BLaER1 treated with 17β-estradiol and CSF1 and Interleukin-3, amounts not matched to agents 10 nM and 100 nM (cell line): ENCODE measurements at regions not wholly inside any gene's neighbourhood (a gene's known extent, or its start where the extent isn't known, plus 50 kb on each side); places are given as distances from the start of the nearest gene placed in this dataset.
"Not testable (repeated sequence)": the region's sequence is repeated elsewhere in the genome, so short reads cannot be mapped to it uniquely, and the experiment has no call there.

Experiments
- H3K27ac ChIP-seq, 11 experiments: shearing (Covaris generic); formaldehyde crosslinking; 2 replicates each; pipeline ENCODE4 v1.8.1; 2022
- H3K27me3 ChIP-seq, 11 experiments: shearing (Covaris generic); formaldehyde crosslinking; 2 replicates each; pipeline ENCODE4 v1.8.1; 2022
- H3K36me3 ChIP-seq, 11 experiments: shearing (Covaris generic); formaldehyde crosslinking; 2 replicates each; pipeline ENCODE4 v1.8.1; 2022
- H3K4me1 ChIP-seq, 10 experiments: shearing (Covaris generic); formaldehyde crosslinking; 2 replicates each; pipeline ENCODE4 v1.8.1; 2022
- H3K4me2 ChIP-seq, 11 experiments: shearing (Covaris generic); formaldehyde crosslinking; 2 replicates each; pipeline ENCODE4 v1.8.1; 2022
- H3K4me3 ChIP-seq, 10 experiments: shearing (Covaris generic); formaldehyde crosslinking; 2 replicates each; pipeline ENCODE4 v1.8.1; 2022
- H3K9ac ChIP-seq, 11 experiments: shearing (Covaris generic); formaldehyde crosslinking; 2 replicates each; pipeline ENCODE4 v1.8.1; 2022
- H3K9me3 ChIP-seq, 11 experiments: shearing (Covaris generic); formaldehyde crosslinking; replicated peaks in 1 of 11; 2 replicates each; pipeline ENCODE4 v1.8.1; 2022
- H4K20me1 ChIP-seq, 11 experiments: shearing (Covaris generic); formaldehyde crosslinking; 2 replicates each; pipeline ENCODE4 v1.8.1; 2022
- Cebpa-rat ChIP-seq, 11 experiments: shearing (Covaris generic); IDR thresholded peaks; 2 replicates each; pipeline ENCODE4 v1.8.1; 2022

DNA sequence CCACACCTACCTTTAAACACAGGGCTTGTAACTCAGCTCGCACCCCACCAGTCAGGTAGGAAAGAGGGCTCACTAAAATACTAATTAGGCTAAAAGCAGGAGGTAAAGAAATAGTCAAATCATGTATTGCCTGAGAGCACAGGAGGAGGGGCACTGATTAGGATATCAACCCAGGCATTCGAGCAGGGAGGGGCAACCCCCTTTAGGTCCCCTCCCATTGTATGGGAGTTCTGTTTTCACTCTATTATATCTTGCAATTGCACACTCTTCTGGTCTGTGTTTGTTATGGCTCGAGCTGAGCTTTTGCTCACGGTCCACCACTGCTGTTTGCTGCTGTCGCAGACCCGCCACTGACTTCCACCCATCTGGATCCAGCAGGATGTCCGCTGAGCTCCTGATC, 657.2 kb downstream of the PRIM2 start:
- H3K9ac ChIP-seq = no peak overlapping the region
- H4K20me1 ChIP-seq = no peaks in the 10 kb centered on the region
- no peak for TF ChIP-seq Cebpa-rat (IDR thresholded peaks at IDR 0.05)
- no peak overlapping the region for H3K4me3 ChIP-seq
- no peak overlapping the region for H3K4me2 ChIP-seq
- H3K27ac ChIP-seq = no peak overlapping the region
- no peaks in the 10 kb centered on the region for H3K4me1 ChIP-seq
- H3K27me3 ChIP-seq = no peaks in the 10 kb centered on the region
- H3K36me3 ChIP-seq = no peaks in the 10 kb centered on the region
- H3K9me3 ChIP-seq = no peaks in the 10 kb centered on the region

DNA sequence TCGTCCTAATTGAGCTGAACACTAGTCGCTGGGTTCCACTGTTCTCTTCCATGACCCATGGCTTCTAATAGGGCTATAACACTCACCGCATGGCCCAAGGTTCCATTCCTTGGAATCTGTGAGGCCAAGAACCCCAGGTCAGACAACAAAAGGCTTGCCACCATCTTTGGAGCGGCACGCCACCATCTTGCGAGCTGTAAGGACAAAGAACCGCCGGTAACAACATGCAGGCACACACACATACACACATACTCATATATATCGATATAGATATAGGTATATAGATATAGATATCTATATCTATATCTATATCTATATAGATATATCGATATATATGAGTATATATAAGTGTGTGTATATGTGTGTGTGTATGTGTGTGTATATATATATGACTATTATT, 657.7 kb downstream of the PRIM2 start:
- not testable (repeated sequence) for H3K27me3 ChIP-seq, H3K4me1 ChIP-seq, H3K36me3 ChIP-seq, H3K9me3 ChIP-seq, H3K27ac ChIP-seq, H3K4me2 ChIP-seq, H3K9ac ChIP-seq, H3K4me3 ChIP-seq, H4K20me1 ChIP-seq

DNA sequence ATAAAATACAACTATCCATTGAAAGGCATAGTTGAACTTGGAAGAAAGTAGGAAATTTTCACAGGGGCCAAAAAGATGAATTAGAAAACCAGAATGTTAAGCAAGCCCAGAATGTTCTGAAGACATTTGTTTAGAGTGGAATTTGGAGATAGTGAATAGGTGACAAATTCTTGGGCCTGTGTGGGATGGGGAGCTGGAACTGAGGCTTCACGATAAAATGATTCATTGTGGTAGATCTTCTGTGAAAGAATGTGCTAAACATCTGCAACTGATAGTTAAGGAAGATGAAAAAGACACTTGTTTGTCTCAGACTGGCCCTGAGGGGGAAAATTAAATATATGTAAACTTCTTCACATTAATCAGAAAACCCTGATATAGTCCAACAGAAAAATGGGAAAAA, 658.9 kb downstream of the PRIM2 start:
- not testable (repeated sequence) for H3K27me3 ChIP-seq, H3K4me1 ChIP-seq, H3K4me2 ChIP-seq, H3K27ac ChIP-seq, H3K4me3 ChIP-seq, H3K36me3 ChIP-seq, H4K20me1 ChIP-seq, H3K9me3 ChIP-seq, H3K9ac ChIP-seq

DNA sequence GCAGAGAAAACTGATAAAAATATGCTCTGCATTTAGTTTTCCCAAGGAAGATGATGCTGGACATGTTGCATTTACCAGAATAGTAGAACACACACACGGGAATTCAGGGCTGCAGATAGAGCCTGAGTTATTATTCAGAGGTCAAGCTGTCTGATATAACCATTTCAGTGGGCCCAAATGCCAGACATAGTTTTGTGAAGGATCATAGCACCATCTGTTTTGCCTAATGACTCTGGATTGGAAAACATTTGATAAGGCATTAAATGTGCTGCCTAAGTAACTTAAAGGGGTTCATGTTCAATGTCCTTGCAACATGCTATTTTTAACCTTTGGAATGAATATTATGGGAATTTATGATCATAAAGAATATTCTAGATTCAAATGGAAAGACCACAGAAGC, 666.2 kb downstream of the PRIM2 start:
- H3K9ac ChIP-seq, H4K20me1 ChIP-seq, H3K4me2 ChIP-seq, H3K9me3 ChIP-seq, H3K27me3 ChIP-seq, H3K4me3 ChIP-seq, H3K36me3 ChIP-seq, H3K4me1 ChIP-seq, H3K27ac ChIP-seq: not testable (repeated sequence)

DNA sequence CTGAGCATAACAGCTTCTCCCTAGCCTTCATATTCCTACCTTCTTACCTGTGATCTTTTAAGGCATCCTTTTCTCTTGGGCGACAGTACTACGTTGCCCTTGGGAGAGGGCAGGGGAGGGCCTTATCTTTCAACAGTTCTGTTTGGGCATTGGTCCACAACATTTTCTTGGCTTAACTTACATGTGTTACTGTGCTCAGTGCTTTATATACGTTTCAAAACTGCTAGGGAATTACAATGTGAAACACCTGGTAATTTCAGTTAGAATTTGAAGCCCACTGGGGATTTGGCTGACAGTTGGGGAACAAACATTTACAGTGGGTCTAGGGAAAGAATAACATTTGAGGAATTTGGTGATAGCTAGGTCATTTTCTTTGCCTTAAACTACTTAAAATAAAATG, 667.1 kb downstream of the PRIM2 start:
- H3K4me2 ChIP-seq, H4K20me1 ChIP-seq, H3K27ac ChIP-seq, H3K36me3 ChIP-seq, H3K9ac ChIP-seq, H3K4me1 ChIP-seq, H3K9me3 ChIP-seq, H3K27me3 ChIP-seq, H3K4me3 ChIP-seq: not testable (repeated sequence)

DNA sequence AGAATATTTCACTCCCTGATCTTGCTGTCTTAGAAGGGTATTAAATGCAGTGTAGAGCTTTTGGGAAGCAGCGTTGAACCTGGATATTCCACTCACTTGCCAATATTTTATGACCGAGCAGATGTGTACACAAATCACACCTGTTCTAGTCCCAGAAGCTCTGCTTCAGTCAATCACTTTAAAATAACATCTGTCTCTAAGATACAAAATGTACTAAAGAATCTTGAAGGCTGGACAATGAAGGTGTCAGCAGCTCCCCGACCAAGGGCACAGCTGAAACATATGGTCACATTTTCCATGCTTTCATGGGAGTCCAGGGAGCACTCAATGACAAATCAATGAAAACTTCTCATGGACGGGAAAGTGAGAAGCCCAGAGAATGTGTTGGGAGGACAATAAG, 668.3 kb downstream of the PRIM2 start:
- not testable (repeated sequence) for H3K9ac ChIP-seq, H3K27ac ChIP-seq, H3K36me3 ChIP-seq, H3K4me3 ChIP-seq, H3K27me3 ChIP-seq, H3K4me2 ChIP-seq, H4K20me1 ChIP-seq, H3K4me1 ChIP-seq, H3K9me3 ChIP-seq

DNA sequence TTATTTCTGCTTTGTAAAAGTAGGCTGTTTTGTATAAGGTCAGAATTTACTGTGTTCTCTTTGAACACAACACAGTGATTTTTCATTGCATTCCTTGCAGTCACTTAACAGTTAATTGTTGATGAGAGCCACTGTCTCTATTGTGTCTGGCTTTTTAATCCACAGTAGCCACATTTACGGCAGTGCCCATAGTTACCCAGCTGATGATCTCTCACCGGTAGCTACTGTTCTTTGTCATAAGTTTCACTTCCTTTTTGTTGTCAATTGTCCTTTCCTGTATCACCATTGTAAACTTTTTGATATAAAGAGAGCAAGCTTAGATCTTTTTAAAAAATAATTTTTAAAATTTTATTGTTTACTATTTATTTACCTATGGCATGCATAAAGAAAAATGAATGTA, 669.2 kb downstream of the PRIM2 start:
- not testable (repeated sequence) for H3K27me3 ChIP-seq, H3K4me1 ChIP-seq, H3K9me3 ChIP-seq, H3K9ac ChIP-seq, H3K27ac ChIP-seq, H3K4me3 ChIP-seq, H3K36me3 ChIP-seq, H4K20me1 ChIP-seq
- H3K4me2 ChIP-seq = 0 out of 22 replicates have a peak overlapping the region, but pooled peaks of 1 of the 11 experiments have one; percentile 15

DNA sequence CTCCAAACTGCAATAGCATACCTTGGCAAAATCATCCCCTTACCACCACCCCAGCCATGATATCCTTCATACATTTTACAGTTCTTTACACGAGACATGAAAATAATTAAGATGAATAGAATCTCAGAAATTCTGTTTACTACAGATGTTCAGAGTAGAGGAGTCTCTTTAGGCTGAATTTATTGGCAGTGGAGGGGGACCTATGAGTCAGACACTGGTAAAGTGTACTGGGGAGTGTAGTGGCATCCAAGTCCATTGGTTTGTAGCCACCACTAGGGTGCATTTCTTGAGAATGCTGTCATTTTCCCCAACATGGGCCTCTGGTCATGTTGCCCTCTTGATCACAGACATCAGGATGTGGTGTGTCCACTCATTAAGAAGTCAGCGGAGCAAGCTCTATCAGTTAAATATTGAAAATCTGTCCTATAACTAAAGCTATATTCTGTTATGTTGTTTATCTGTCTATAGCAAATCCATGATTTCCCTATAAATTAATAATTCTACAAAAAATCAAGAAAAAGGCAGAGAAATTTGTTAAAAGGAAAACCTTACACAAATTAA, 672.2 kb downstream of the PRIM2 start:
- not testable (repeated sequence) for H3K4me3 ChIP-seq, H3K9ac ChIP-seq, H3K4me2 ChIP-seq, H3K9me3 ChIP-seq, H4K20me1 ChIP-seq, H3K27me3 ChIP-seq, H3K27ac ChIP-seq, H3K36me3 ChIP-seq, H3K4me1 ChIP-seq

DNA sequence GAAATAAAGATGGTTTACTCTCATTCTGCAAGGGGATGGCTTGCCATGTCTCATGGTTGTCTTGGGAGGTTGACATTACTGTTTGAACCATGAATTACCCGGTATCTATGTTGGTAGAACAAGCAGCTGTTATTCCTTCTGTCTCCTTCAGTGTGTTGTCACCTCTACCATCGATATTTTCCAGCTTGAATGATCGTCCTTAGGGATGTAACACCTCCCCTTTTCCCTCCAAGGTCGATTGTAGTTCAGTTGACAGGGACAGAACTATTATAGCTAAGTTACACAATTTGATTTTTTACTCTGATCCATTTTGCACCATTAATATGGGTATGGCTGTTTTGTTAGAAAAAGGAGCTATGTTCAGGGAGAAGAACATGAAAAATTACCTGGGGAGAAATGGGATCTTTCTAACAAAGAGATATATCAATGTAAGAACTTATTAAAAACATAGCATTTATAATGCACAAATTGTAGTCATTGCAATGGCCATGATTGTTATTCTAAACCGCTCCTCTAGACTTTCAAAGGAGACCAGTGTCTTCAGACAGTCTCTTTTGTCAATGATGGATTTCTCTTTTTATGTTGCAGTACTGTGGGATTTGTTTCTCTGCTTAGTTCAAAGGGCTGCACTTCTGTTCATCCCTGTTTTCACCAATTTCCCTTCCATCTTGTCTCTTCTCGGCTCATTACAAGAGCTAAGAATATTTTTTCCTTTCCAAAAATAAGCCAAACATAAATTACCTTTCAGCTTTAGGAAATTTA, 681.6 kb downstream of the PRIM2 start:
- not testable (repeated sequence) for H3K36me3 ChIP-seq

DNA sequence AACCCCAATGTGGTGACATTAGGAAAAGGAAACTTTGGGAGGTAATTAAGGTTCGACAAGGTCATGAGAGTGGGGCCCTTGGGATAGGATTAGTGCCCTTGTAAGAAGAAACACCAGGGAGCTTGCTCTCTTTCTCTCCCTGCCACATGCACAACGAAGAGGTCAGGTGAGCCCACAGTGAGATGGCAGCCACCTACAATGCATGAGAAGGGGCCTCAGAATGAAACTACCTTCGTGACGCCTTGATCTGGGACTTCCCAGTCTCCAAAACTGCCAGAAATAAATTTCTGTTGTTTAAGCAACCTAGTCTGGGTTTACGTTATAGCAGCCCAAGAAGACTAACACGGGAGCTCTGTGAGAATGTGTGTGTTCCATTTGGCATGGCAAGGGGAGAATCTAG, 682.8 kb downstream of the PRIM2 start:
- H3K4me1 ChIP-seq, H3K27ac ChIP-seq, H3K4me3 ChIP-seq, H3K36me3 ChIP-seq, H4K20me1 ChIP-seq, H3K27me3 ChIP-seq, H3K9ac ChIP-seq, H3K4me2 ChIP-seq: not testable (repeated sequence)
- H3K9me3 ChIP-seq = peaks cover 4 to 15% (median 8%) of the 10 kb centered on the region in 11 experiments; a peak in 18 of 22 replicates

More for the DNA sequence above, 681.6 kb downstream of the PRIM2 start:
- not testable (repeated sequence) for H3K27me3 ChIP-seq, H3K4me3 ChIP-seq, H3K9me3 ChIP-seq, H4K20me1 ChIP-seq, H3K9ac ChIP-seq, H3K4me1 ChIP-seq, H3K27ac ChIP-seq, H3K4me2 ChIP-seq

DNA sequence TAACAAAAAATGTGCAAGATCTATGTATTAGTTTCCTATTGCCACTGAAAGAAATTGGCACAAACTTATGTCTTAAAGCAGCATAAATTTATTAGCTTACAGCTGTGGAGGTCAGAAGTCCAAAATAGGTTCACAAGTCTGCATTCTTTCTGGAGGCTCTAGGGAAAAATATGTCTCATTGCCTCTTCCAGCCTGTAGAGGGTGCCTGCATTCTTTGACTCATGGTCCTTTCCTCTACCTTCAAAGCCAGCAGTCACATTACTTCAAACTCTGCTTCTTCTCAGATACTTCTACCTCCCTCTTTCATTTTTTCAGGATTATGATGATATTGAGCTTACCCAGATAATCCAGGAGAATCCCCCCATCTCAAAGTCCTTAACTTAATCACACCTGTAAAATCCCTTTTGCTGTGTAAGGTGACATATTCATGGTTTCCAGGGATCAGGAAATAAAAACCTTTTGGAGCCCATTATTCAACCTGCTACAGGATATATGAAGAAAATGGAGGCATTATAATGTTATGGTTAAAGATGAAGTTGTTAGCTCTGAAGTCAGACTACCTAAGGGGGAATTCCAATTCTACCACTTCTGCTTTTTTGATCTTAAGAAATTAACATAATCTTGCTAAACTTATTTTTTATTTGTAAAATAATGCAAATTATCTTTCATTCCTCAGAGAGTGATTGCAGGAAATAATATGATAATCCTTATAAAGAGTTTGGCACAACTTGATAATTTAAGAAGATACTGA, 686.2 kb downstream of the PRIM2 start:
- H3K4me1 ChIP-seq, H3K36me3 ChIP-seq, H3K4me2 ChIP-seq, H3K4me3 ChIP-seq, H4K20me1 ChIP-seq, H3K27me3 ChIP-seq, H3K9ac ChIP-seq, H3K27ac ChIP-seq: not testable (repeated sequence)
- peaks cover 4 to 15% (median 8%) of the 10 kb centered on the region in 11 experiments; a peak in 18 of 22 replicates for H3K9me3 ChIP-seq

DNA sequence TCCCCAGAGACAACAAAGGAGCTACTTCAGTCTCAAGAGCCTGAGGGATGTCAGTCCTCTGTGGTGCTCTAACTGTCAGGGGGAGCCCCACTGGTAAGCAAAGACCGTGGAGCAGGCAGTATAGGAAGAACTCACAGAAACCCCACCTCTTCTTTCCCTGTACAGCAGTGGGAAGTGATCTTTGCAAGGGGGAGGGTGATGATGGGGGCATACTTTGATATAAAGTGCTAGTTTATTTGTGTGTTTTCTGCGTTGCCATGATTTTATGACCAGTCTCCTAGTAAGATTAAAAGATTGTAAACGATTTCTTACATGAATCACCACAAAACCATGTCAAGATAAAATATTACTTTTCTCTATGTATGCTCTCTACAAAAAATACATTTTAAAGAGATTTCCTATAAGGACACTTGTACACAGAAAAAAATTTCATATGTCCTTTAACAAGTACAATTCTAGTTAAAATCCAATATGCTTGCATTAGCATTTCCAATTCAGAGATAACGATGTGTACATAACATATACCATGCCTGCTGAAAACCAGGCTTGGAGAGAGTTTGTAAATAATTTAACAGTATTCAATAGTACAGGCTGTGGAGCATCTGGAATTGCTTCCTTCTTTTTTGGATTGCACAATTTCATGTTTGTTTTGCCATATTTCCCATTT, 690.0 kb downstream of the PRIM2 start:
- not testable (repeated sequence) for H3K27ac ChIP-seq
- H3K9me3 ChIP-seq = peaks cover 4 to 17% (median 9%) of the 10 kb centered on the region in 11 experiments; a peak in 18 of 22 replicates

DNA sequence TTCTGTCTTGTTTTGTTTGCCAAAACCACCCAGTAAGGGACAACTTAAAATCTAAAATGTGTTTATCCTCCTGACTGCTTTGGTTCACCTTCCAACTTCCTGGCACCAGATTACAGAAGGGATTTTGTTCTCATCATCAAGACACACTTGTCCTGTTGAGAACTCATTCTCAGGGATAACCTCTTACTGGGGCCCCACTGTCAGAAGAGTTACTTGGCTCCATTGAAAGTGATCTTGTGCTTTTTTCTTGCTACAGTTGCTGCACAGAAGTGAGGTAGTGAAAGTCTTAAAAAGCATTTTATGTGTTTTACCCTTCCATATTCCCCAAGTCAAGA, 690.5 kb downstream of the PRIM2 start:
- not testable (repeated sequence) for H3K4me3 ChIP-seq, H3K4me2 ChIP-seq, H3K27ac ChIP-seq, H3K27me3 ChIP-seq, H3K36me3 ChIP-seq, H4K20me1 ChIP-seq, H3K4me1 ChIP-seq, H3K9ac ChIP-seq
- peaks cover 4 to 17% (median 9%) of the 10 kb centered on the region in 11 experiments; a peak in 18 of 22 replicates for H3K9me3 ChIP-seq

More for the DNA sequence above, 690.0 kb downstream of the PRIM2 start:
- not testable (repeated sequence) for H3K4me2 ChIP-seq, H3K9ac ChIP-seq, H3K36me3 ChIP-seq, H3K27me3 ChIP-seq, H3K4me1 ChIP-seq, H4K20me1 ChIP-seq, H3K4me3 ChIP-seq
